Calu3 (cell line): ENCODE measurements at regions not wholly inside any gene's neighbourhood (a gene's known extent, or its start where the extent isn't known, plus 50 kb on each side); places are given as distances from the start of the nearest gene placed in this dataset.

Source experiments
- BruUV-seq: library from RNA; stranded (reverse); fragments of 400-500 nt; replicated peaks from 2 replicates; lab custom pipeline; 2021; lab: Mats Ljungman, UMichigan
- CTCF ChIA-PET: fragments of 300-600 bp; sonication (Branson Sonifier 250); formaldehyde crosslinking; loops from one replicate; lab custom pipeline; 2022; ENCODE audit warnings: antibody characterized with exemption; lab: Charles Lee
- DNase-seq: peaks from one replicate; pipeline ENCODE4 v3.0.0; 2022
- H3K27ac Mint-ChIP-seq: one replicate; pipeline ENCODE4 v1.8.0; 2022; ENCODE audit warnings: mixed read lengths; ENCODE audit not compliant: unreplicated experiment
- H3K27me3 Mint-ChIP-seq: one replicate; pipeline ENCODE4 v1.8.0; 2022; ENCODE audit warnings: mixed read lengths; ENCODE audit not compliant: unreplicated experiment
- H3K36me3 Mint-ChIP-seq: one replicate; pipeline ENCODE4 v1.8.0; 2022; ENCODE audit warnings: mild to moderate bottlenecking, moderate library complexity, mixed read lengths; ENCODE audit not compliant: insufficient read depth, unreplicated experiment
- H3K4me1 Mint-ChIP-seq: one replicate; pipeline ENCODE4 v1.8.0; 2022; ENCODE audit warnings: mild to moderate bottlenecking, low read depth, mixed read lengths; ENCODE audit not compliant: unreplicated experiment
- H3K4me3 Mint-ChIP-seq: one replicate; pipeline ENCODE4 v1.8.0; 2022; ENCODE audit warnings: mild to moderate bottlenecking, low read depth, moderate library complexity, mixed read lengths; ENCODE audit not compliant: unreplicated experiment
- H3K9me3 Mint-ChIP-seq: one replicate; pipeline ENCODE4 v1.8.0; 2022; ENCODE audit warnings: low read depth, mixed read lengths; ENCODE audit not compliant: unreplicated experiment
- intact Hi-C: fragments of 100-400 bp; cut with micrococcal nuclease; formaldehyde crosslinking; loops from one replicate; pipeline ENCODE4 v1.10.0; 2022; ENCODE audit not compliant: unreplicated experiment
- TF ChIP-seq, protein P1 (sequence below): fragments of 200-600 bp; IDR thresholded peaks from one replicate; pipeline ENCODE4 v1.8.0; 2022; ENCODE audit warnings: antibody characterized with exemption; ENCODE audit not compliant: unreplicated experiment

DNA sequence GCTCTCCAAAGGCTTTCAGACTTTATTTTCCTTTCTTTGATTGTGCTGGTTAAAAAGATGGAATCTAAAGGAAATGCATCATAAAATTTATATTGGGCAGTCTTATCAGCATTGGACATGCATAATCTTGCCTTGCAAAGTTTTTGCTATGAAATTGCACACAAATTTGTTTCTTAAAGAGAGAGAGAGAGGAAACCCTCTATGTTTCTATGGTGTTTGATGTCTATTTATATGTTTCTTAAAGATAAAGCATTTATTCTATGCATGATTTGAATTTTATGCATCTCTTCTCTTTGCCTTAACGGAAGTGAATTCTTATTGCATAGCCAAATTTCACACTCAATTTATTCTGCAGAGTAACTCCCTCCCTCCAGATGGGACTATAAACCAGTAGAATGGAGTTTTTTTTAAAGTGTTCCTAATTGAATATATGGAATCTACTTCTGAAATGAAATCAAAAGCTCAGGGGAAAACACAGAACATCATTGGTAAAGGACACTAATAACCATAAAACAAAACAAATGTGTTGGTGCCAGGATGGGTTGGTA, 83.5 kb upstream of the PPARGC1A start:
- BruUV-seq: no TSS peak
- CTCF ChIA-PET: no interaction called here
- Mint-ChIP-seq H3K9me3 (no peaks in the 10 kb centered on the region), H3K4me1 (no peaks in the 10 kb centered on the region), H3K36me3 (no peaks in the 10 kb centered on the region), H3K27me3 (no peaks in the 10 kb centered on the region), H3K27ac (no peak overlapping the region), H3K4me3 (no peak overlapping the region)
- intact Hi-C loops: no loop called here
- TF ChIP-seq, protein P1, sequence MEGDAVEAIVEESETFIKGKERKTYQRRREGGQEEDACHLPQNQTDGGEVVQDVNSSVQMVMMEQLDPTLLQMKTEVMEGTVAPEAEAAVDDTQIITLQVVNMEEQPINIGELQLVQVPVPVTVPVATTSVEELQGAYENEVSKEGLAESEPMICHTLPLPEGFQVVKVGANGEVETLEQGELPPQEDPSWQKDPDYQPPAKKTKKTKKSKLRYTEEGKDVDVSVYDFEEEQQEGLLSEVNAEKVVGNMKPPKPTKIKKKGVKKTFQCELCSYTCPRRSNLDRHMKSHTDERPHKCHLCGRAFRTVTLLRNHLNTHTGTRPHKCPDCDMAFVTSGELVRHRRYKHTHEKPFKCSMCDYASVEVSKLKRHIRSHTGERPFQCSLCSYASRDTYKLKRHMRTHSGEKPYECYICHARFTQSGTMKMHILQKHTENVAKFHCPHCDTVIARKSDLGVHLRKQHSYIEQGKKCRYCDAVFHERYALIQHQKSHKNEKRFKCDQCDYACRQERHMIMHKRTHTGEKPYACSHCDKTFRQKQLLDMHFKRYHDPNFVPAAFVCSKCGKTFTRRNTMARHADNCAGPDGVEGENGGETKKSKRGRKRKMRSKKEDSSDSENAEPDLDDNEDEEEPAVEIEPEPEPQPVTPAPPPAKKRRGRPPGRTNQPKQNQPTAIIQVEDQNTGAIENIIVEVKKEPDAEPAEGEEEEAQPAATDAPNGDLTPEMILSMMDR: no peak
- DNase-seq: no peak

- CTCF ChIA-PET: no interaction called here
- Mint-ChIP-seq H3K9me3 (no peaks in the 10 kb centered on the region), H3K4me1 (no peaks in the 10 kb centered on the region), H3K27me3 (no peaks in the 10 kb centered on the region), H3K4me3 (no peak overlapping the region), H3K36me3 (no peaks in the 10 kb centered on the region), H3K27ac (no peak overlapping the region)
- TF ChIP-seq, protein P1: no peak
- intact Hi-C loops: no loop called here
- no peak for DNase-seq
- BruUV-seq: no TSS peak
Measured at GRCh38 chr4:23972805-23973204, 83.0 kb upstream of the PPARGC1A start.

DNA sequence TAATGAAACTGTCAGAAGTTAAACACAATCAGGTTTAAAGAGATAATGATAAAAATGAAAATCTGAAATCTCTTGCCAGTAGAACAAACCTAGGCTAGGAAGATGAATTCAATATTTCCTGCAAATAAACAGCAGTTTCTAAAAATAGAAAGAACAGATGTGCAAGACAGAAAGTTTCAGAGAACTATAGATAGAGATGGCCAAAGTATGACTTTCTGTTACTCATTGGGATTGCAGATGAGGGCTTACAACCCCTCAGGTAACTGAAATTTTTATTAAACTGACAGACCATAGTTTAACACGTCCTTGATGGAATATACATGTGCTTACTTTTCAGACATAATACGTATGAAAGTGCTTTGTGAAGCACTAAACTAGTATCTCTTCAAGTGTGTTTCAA, 82.3 kb upstream of the PPARGC1A start:
- no peaks in the 10 kb centered on the region for H3K27me3 Mint-ChIP-seq
- no peak for DNase-seq
- BruUV-seq: no TSS peak
- H3K36me3 Mint-ChIP-seq: no peaks in the 10 kb centered on the region
- H3K27ac Mint-ChIP-seq: no peak overlapping the region
- intact Hi-C loops: no loop called here
- CTCF ChIA-PET: no interaction called here
- H3K4me3 Mint-ChIP-seq: no peak overlapping the region
- TF ChIP-seq, protein P1: no peak
- no peaks in the 10 kb centered on the region for H3K4me1 Mint-ChIP-seq
- no peaks in the 10 kb centered on the region for H3K9me3 Mint-ChIP-seq

DNA sequence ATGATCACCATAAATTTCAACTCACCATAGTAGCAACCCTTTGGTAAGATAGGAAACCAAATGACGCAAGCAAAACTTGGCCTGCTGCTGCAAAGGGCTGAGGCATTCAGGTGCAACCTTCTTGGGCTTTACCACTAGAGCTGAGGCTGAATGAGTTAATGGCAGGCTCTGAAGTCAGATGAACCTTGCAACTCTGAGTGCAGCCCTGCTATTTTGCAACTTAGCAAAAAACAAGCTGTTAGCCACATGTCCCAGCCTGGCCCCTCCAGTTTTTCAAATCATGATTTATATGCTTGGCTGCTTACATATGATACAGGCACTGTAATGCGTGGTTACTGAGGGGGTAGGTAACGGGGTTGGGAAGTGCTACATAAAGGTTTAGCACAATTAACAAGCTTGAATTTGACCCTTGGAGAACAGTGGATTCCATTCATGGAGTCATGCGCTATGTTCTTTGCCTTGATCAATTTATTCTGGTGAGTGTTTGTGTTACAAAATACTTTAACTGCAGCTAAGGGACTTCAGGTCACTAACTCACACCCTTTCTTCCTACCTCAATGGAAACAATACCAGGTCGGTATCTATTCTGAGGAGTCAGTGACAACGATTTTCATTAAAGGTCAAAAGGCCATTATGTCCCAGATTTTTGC, 80.5 kb upstream of the PPARGC1A start:
- no TSS peak for BruUV-seq
- no peaks in the 10 kb centered on the region for H3K27me3 Mint-ChIP-seq

More for the DNA sequence above, 80.5 kb upstream of the PPARGC1A start:
- CTCF ChIA-PET: no interaction called here
- Mint-ChIP-seq H3K36me3 (no peaks in the 10 kb centered on the region), H3K27ac (no peak overlapping the region), H3K4me1 (no peaks in the 10 kb centered on the region), H3K9me3 (no peaks in the 10 kb centered on the region), H3K4me3 (no peak overlapping the region)
- intact Hi-C loops: no loop called here
- DNase-seq: no peak
- TF ChIP-seq, protein P1: no peak
